ENCODE measurements at regions not wholly inside any gene's neighbourhood (a gene's known extent, or its start where the extent isn't known, plus 50 kb on each side); places are given as distances from the start of the nearest gene placed in this dataset.

DNA sequence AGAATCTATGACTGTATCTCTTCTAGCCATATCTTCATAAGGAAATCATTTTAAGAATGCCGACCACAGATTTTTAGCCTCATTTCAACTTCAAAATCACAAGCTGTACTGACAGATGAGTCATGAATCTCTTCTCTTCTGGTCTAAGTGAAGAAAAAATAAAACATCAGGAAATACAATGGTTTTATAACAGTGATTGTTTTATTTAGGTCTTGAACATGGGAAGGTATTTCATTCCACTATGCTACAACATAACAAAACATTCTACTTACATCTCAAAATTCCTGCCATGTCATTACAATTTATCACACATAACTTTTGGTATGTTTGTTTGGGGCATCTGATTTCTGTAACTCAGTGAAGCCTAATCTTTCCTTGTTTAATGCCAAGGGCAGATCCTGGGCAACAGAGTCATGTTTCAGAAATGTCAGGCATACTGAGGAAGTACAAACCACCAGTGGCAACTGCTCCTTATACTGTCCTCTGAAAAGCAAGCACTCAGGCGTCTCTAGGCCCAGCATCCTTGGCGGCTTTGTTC is 325.0 kb downstream of the PDHA2 start:
- TF ChIP-seq, protein P1, sequence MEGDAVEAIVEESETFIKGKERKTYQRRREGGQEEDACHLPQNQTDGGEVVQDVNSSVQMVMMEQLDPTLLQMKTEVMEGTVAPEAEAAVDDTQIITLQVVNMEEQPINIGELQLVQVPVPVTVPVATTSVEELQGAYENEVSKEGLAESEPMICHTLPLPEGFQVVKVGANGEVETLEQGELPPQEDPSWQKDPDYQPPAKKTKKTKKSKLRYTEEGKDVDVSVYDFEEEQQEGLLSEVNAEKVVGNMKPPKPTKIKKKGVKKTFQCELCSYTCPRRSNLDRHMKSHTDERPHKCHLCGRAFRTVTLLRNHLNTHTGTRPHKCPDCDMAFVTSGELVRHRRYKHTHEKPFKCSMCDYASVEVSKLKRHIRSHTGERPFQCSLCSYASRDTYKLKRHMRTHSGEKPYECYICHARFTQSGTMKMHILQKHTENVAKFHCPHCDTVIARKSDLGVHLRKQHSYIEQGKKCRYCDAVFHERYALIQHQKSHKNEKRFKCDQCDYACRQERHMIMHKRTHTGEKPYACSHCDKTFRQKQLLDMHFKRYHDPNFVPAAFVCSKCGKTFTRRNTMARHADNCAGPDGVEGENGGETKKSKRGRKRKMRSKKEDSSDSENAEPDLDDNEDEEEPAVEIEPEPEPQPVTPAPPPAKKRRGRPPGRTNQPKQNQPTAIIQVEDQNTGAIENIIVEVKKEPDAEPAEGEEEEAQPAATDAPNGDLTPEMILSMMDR (IDR thresholded peaks at IDR 0.05), result no peak
- TF ChIP-seq POLR2A (IDR thresholded peaks at IDR 0.05), result no peak
